Panc1 (cell line): ENCODE measurements at regions not wholly inside any gene's neighbourhood (a gene's known extent, or its start where the extent isn't known, plus 50 kb on each side); places are given as distances from the start of the nearest gene placed in this dataset.

Experiments used
- CTCF ChIP-seq: fragments of 450-650 bp; IDR thresholded peaks from 2 replicates; pipeline ENCODE4 v1.5.1; 2017; ENCODE audit warnings: mild to moderate bottlenecking
- POLR2AphosphoS5 ChIP-seq: IDR thresholded peaks from 2 replicates; pipeline ENCODE4 v1.6.1; 2012; ENCODE audit warnings: mild to moderate bottlenecking, low read depth, low read length, moderate library complexity

DNA sequence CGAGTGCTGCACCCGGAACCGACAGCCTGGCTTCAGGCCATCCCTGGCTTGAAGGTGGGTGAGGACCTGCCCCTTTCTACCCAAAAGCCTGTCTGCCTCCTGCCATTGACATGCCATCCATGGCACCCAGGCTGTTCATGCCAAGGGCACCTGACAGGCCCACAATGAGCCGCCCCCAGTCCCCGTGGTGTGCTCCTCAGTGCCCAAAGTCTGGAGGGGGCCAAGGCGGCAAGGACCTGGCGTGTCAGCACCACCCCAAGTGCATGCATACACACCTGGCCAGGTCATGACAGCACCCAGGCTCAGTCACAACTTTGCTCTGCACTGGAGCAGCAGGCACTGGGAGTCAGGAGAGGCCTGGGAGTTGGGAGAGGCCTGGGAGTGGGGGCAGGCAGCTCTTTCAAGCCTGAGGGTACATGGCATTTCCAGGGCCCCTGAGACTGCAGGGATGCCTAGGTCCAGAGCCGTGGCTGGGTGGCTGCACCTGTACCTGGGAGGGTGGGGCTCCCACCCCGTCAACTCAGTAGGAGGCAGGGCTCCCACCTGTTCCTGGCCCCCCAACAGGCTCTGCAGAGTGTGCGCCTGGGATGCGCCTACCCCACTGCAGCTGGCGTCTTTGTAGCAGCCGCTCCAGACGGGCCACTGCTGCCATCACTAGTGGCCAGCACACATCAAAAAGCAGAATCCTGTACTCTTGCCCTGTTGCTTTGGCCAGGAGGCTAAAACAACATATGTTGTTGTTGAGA lies 71.7 kb downstream of the ZNF467 start:
- TF ChIP-seq CTCF: no peak
- TF ChIP-seq POLR2AphosphoS5: no peak
